ENCODE measurements at regions not wholly inside any gene's neighbourhood (a gene's known extent, or its start where the extent isn't known, plus 50 kb on each side); places are given as distances from the start of the nearest gene placed in this dataset.
"Not testable (repeated sequence)": the region's sequence is repeated elsewhere in the genome, so short reads cannot be mapped to it uniquely, and the experiment has no call there.

DNA sequence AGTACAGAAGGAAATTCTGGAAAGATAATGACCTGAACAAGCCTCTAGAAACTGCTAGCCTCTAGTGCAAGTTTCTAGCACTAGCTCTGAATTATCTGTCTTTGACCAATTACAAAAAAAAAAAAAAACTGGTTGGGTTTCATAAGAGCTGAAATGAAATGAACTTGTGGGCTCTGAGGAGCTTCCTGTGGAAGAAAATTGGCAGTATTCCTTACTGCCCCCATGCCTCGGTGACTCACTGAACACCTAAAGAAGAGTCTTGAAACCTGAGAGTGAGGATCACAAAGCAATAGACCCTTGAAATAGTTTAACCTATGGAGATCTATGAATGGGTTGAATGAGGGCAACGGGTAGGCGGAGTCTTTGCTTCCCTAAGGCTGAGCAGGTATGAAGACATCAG, 263.6 kb upstream of the RASA1 start:
- no peak for DNase-seq
- Histone ChIP-seq H3K27me3 (ENCODE audit: control insufficient read depth, insufficient read depth, low read length) (no peaks in the 10 kb centered on the region), H3K4me3 (ENCODE audit: insufficient read depth, low read depth, low read length) (no peak overlapping the region), H3K36me3 (replicated peaks; ENCODE audit: control insufficient read depth, insufficient read depth, low read length) (no peaks in the 10 kb centered on the region)

DNA sequence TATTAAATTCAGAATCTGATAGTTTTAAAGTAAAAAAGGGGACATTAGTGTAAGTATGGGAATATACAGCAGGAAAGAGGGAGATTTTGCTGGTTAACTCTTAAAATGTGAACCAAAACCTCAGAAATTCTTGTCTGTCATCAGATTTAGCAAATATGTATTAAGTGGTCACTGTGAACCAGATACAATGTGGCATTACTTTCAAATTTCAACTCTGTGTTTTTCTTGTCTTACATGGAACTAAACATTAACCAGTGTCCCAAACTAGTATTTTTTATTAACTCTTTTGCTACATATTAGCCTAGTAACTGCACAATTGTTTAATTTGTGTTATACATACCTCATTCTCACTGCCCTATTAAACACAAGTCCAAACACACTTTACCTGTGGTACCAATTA, 259.9 kb upstream of the RASA1 start:
- DNase-seq, result no peak
- no peaks in the 10 kb centered on the region for H3K27me3 ChIP-seq (ENCODE audit: control insufficient read depth, insufficient read depth, low read length)
- H3K36me3 ChIP-seq (replicated peaks; ENCODE audit: control insufficient read depth, insufficient read depth, low read length), result no peaks in the 10 kb centered on the region
- H3K4me3 ChIP-seq (ENCODE audit: insufficient read depth, low read depth, low read length), result no peak overlapping the region

DNA sequence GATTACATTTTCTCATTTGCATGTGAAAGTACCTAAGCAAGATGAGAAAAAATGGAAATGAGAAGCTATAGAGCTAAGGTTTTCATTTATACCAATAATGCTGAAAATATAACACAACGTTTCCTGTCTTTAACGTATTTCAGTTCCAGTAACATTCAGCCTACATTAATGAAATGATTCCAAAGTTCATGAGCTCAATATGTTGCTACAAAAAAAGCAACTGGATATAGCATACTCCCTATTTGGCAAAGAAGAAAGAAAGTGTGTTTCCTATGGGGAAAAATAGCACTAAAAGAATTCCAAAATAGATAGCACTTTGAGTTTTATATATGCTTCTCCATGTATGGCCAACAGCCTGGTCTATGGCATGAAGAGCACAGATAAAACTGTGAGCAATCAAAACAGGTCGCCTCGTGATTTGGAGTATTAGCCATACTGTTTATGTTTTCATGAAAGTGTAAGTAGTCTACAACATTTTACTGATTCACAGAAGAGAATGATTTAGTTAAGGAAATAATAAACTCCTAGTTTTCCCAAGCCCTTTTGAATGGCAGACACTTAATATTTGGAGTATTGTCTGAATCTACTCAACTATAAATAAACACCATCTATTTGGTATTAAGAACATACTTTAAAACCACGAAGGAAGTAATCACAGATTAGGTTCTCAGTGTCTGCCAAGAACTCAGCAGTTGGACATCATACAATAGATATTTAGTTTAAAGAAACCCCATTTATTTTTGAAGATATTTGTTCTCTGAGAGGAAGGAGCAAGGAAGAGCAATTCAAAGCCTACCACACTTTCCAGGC, 258.7 kb upstream of the RASA1 start:
- no peak for DNase-seq
- Histone ChIP-seq H3K36me3 (replicated peaks; ENCODE audit: control insufficient read depth, insufficient read depth, low read length) (no peaks in the 10 kb centered on the region), H3K27me3 (ENCODE audit: control insufficient read depth, insufficient read depth, low read length) (no peaks in the 10 kb centered on the region)

DNA sequence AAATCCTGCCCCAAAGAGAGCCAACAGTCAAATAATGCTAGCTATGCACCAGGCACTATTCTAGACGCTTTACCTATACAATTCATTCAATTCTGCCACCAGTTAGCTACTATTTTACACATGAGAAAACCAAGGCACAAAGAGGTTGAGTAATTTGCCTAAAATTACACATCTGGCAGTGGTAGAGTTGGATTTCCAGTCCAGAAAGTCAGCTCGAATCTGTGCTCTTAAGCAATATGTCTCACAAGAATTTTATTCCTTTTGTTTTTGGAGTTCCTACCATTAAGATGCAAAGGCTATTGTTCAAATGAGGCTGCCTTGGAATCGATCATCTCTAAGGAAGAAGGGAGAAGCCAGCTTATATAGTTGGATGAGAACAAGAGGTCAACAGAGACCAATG, 256.9 kb upstream of the RASA1 start:
- Histone ChIP-seq H3K36me3 (replicated peaks; ENCODE audit: control insufficient read depth, insufficient read depth, low read length) (no peaks in the 10 kb centered on the region), H3K4me3 (ENCODE audit: insufficient read depth, low read depth, low read length) (no peak overlapping the region), H3K27me3 (ENCODE audit: control insufficient read depth, insufficient read depth, low read length) (no peaks in the 10 kb centered on the region)
- no peak for DNase-seq

More for the DNA sequence above, 258.7 kb upstream of the RASA1 start:
- no peak overlapping the region for H3K4me3 ChIP-seq (ENCODE audit: insufficient read depth, low read depth, low read length)

DNA sequence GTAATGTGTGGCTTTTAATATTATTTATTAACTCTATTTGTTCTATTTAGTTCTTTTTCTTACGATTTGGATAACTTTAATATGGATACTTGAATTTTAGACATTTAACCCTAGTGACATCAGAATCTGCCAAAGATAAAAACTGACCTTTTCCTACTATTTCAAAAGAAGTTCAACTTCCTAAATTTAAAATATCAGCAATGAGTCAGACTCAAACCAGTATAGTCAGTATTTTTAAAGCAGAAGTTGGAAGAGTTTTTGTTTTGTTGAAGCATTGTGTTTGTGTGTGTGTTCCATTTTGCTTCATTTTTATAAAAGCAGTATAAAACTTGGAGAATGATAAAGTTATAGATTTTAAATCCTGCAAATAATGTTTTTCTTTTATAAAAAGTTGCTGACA, 251.8 kb upstream of the RASA1 start:
- DNase-seq, result no peak
- H3K4me3 ChIP-seq (ENCODE audit: insufficient read depth, low read depth, low read length), result no peak overlapping the region
- no peaks in the 10 kb centered on the region for H3K36me3 ChIP-seq (replicated peaks; ENCODE audit: control insufficient read depth, insufficient read depth, low read length)
- no peaks in the 10 kb centered on the region for H3K27me3 ChIP-seq (ENCODE audit: control insufficient read depth, insufficient read depth, low read length)

DNA sequence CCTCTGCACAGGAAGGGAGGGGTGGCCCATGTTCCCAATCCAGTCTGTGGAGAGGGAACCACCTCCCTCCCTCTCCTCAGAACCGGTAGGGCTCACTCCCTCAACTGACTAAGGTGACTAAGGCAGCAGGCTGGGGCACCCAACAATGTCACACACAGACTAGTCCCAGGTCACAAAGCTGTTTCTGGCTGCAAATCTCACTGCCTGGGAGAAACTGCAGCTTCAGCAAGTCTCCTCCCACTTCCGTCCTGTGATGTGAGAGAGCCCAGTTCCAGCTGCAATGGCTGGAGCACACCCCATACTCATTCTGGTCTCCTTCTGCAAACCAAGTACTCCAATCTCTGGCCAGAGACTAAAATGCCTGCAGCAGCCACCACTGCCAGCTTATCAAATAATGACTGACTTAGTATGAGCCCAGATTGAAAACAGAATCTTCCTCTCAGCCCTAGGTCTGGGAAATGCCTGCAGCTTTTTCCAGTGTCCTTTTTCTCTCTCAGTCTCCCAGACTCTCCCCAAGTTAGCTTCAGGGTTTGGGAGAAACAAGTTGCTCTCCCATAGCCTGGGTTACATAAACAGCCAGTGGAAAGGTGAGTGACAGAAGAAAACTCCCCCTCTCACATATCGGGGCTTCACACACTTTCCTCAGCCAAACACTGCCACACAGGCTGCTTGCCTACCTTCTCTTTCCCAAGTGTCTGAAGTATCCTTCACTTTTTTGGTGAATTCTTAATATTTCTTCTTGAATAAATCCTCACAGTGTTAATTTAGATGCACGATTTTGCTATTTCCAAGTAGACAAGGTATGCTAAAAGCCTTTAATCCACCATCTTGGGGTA, 247.4 kb upstream of the RASA1 start:
- no peaks in the 10 kb centered on the region for H3K27me3 ChIP-seq (ENCODE audit: control insufficient read depth, insufficient read depth, low read length)
- no peak for DNase-seq
- no peak overlapping the region for H3K4me3 ChIP-seq (ENCODE audit: insufficient read depth, low read depth, low read length)
- H3K36me3 ChIP-seq (replicated peaks; ENCODE audit: control insufficient read depth, insufficient read depth, low read length), result no peaks in the 10 kb centered on the region

DNA sequence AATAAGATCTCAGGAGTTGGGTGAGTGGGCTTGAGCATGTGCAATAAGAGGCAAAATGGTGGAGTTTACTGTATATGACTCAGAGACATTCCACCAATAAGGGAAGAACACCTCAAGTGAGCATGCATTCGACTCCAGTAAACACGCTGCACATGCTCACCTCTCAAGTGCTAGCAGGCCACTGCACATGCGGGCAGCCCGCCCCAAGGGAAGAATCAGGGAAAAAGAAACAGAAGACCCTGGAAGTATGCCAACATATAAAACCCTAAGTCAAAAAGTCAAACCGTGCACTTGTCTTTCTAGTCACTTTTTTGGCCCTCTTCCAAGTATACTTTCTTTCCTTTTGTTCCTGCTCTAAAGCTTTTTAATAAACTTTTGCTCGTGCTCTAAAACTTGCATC, 245.3 kb upstream of the RASA1 start:
- H3K36me3 ChIP-seq (replicated peaks; ENCODE audit: control insufficient read depth, insufficient read depth, low read length), result no peaks in the 10 kb centered on the region
- H3K27me3 ChIP-seq (ENCODE audit: control insufficient read depth, insufficient read depth, low read length), result no peaks in the 10 kb centered on the region
- DNase-seq, result no peak
- no peak overlapping the region for H3K4me3 ChIP-seq (ENCODE audit: insufficient read depth, low read depth, low read length)

DNA sequence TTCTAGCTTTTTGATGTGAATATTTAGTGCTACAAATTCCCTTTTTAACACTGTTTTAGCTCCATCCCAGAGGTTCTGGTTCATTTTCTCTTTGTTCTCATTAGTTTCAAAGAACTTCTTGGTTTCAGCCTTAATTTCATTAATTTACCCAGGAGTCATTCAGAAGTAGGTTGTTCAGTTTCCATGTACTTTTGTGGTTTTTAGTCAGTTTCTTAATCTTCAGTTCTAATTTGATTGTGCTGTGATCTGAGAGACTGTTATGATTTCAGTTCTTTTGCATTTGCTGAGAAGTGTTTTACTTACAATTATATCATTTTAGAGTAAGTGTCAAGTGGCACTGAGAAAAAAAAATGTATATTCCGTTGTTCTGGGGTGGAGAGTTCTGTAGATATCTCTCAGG, 240.1 kb upstream of the RASA1 start:
- DNase-seq, result no peak
- no peaks in the 10 kb centered on the region for H3K36me3 ChIP-seq (replicated peaks; ENCODE audit: control insufficient read depth, insufficient read depth, low read length)

DNA sequence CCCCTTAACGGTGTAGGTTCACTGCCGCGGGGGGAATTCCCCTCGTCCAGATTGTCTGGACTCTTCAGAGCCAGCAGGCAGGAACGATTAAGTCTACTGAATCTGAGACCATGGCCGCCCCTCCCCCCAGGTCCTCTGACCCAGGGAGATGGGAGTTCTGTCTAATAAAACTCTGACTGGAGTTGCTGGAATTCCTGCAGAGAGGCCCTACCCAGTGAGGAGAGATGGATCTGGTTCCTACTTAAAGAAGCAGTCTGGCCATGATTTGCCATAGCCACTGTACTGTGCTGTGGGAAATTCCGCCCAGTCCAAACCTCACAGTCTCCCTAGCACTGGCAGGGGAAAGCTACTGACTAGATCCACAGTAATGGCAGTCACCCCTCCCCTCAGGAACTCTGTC, 237.7 kb upstream of the RASA1 start:
- Histone ChIP-seq H3K36me3 (replicated peaks; ENCODE audit: control insufficient read depth, insufficient read depth, low read length) (no peaks in the 10 kb centered on the region), H3K4me3 (ENCODE audit: insufficient read depth, low read depth, low read length) (no peak overlapping the region), H3K27me3 (ENCODE audit: control insufficient read depth, insufficient read depth, low read length) (no peaks in the 10 kb centered on the region)
- no peak for DNase-seq

More for the DNA sequence above, 240.1 kb upstream of the RASA1 start:
- Histone ChIP-seq H3K27me3 (ENCODE audit: control insufficient read depth, insufficient read depth, low read length) (no peaks in the 10 kb centered on the region), H3K4me3 (ENCODE audit: insufficient read depth, low read depth, low read length) (no peak overlapping the region)

DNA sequence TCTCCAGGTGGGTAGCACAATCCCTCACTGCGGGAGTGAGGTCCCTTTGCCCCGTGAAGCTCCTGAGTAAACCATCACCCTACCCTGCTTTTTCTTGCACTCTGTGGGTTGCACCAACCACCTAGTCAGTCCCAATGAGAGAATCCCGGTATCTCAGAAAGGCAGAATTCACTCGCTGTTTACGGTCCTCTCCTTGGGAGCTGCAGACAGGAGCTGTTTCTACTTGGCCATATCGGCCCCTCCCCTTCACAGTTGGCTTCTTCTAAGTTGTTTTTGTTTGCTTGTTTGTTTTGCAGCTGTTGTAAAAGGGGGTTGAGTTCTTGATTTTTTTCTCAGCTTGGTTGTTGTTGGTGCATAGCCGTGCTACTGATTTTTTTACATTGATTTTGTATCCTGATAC, 237.0 kb upstream of the RASA1 start:
- no peak for DNase-seq
- Histone ChIP-seq H3K36me3 (replicated peaks; ENCODE audit: control insufficient read depth, insufficient read depth, low read length) (no peaks in the 10 kb centered on the region), H3K4me3 (ENCODE audit: insufficient read depth, low read depth, low read length) (no peak overlapping the region), H3K27me3 (ENCODE audit: control insufficient read depth, insufficient read depth, low read length) (no peaks in the 10 kb centered on the region)

DNA sequence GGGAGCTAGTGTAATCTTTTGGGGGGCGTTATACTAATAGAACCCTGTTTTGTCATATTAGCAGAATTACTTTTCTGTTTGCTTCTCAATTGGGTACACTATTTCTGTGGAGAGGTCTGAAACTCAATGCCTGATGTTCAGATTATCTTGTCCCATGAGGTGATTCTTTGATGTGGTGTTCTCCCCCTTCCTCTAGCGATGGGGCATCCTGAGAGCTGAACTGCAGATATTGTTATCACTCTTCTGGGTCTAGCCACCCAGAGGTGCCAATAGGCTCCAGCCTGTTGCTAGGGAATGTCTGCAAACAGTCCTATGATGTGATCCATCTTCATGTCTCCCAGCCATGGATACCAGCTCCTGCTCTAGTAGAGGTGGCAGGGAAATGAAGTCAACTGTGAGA, 233.1 kb upstream of the RASA1 start:
- Histone ChIP-seq H3K36me3 (replicated peaks; ENCODE audit: control insufficient read depth, insufficient read depth, low read length) (no peaks in the 10 kb centered on the region), H3K27me3 (ENCODE audit: control insufficient read depth, insufficient read depth, low read length) (no peaks in the 10 kb centered on the region), H3K4me3 (ENCODE audit: insufficient read depth, low read depth, low read length) (no peak overlapping the region)
- DNase-seq, result no peak

DNA sequence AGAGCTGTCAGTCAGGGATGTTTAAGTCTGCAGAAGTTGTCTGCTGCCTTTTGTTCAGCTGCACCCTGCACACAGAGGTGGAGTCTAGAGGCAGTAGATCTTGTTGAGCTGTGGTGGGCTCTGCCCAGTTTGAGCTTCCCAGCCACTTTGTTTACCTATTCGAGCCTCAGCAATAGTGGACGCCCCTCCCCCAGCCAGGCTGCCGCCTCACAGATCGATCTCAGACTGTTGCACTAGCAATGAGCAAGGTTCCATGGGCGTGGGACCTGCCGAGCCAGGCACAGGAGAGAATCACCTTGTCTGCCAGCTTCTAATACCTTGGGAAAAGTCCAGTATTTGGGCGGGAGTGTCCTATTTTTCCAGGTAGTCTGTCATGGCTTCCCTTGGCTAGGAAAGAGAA, 225.1 kb upstream of the RASA1 start:
- H3K27me3 ChIP-seq (ENCODE audit: control insufficient read depth, insufficient read depth, low read length), result no peaks in the 10 kb centered on the region
- DNase-seq, result no peak
- H3K4me3 ChIP-seq (ENCODE audit: insufficient read depth, low read depth, low read length), result no peak overlapping the region
- no peaks in the 10 kb centered on the region for H3K36me3 ChIP-seq (replicated peaks; ENCODE audit: control insufficient read depth, insufficient read depth, low read length)

DNA sequence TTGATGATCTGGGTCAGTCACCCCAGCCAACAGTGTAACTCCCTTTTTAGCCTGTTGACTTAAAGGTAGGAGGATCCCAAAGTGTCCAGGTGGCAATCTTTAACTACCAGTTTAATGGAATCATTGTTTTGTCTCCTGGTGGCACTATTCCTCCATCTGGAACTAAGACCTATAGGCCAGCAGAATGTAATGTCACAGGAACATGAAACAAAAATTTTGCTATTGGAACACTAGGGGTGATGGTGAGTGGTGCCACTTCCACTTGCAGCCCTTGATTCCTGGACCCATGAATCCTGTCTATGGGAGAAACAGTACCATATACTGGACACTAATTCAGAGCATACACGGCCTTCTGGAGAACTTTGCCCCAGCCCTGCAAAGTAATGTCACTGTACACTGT, 219.5 kb upstream of the RASA1 start:
- no peak overlapping the region for H3K4me3 ChIP-seq (ENCODE audit: insufficient read depth, low read depth, low read length)
- no peak for DNase-seq
- no peaks in the 10 kb centered on the region for H3K36me3 ChIP-seq (replicated peaks; ENCODE audit: control insufficient read depth, insufficient read depth, low read length)
- H3K27me3 ChIP-seq (ENCODE audit: control insufficient read depth, insufficient read depth, low read length), result no peaks in the 10 kb centered on the region

DNA sequence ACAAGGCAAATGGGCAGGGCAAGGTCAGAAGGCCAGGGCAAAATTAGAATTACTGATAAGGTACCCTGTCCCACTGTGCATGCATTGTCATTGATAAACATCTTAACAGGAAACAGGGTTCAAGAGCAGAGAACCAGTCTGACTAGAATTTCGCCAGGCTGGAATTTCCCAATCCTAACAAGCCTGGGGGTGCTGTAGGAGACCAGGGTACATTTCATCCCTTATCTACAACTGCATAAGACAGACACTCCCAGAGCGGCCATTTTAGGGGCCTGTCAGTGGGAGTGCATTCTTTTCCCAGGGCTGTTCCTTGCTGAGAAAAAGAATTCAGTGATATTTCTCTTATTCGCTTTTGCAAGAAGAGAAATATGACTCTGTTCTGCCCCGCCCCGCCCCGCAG, 218.7 kb upstream of the RASA1 start:
- DNase-seq; H3K36me3 ChIP-seq (replicated peaks; ENCODE audit: control insufficient read depth, insufficient read depth, low read length); H3K4me3 ChIP-seq (ENCODE audit: insufficient read depth, low read depth, low read length); H3K27me3 ChIP-seq (ENCODE audit: control insufficient read depth, insufficient read depth, low read length): not testable (repeated sequence)

DNA sequence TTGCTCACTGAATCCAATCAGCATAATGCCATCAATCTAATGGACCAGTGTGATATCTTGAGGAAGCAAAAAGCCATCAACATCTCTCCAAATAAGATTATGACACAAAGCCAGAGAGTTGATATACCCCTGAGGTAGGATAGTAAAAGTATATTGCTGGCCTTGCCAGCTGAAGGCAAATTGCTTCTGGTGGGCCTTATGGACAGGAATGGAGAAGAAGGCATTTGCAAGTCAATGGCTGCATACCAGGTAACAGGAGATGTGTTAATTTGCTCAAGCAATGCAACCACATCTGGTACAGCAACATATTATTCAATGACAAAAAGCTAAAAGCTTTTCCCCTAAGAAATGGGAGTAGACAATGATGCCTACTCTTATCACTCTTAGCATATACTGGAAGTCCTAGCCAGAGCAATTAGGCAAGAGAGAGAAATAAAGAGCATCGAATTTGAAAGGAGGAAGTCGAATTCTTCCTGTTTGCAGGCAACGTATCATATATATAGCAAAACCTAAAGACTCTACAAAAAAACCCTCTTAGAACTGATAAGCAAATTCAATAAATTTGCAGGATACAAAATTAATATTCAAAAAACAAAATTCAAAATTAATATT, 216.1 kb upstream of the RASA1 start:
- Histone ChIP-seq H3K36me3 (replicated peaks; ENCODE audit: control insufficient read depth, insufficient read depth, low read length) (no peaks in the 10 kb centered on the region), H3K27me3 (ENCODE audit: control insufficient read depth, insufficient read depth, low read length) (no peaks in the 10 kb centered on the region), H3K4me3 (ENCODE audit: insufficient read depth, low read depth, low read length) (no peak overlapping the region)
- no peak for DNase-seq

Data from H7 (cell line).